ENCODE measurements at regions not wholly inside any gene's neighbourhood (a gene's known extent, or its start where the extent isn't known, plus 50 kb on each side); places are given as distances from the start of the nearest gene placed in this dataset.

- H3K9ac ChIP-seq (ENCODE audit: control insufficient read depth, extremely low read depth, insufficient read depth, low read length): no peak overlapping the region
- H3K4me3 ChIP-seq (ENCODE audit: control insufficient read depth in 2 of 3, extremely low read depth in 1 of 3, insufficient read depth in 2 of 3, low read depth in 1 of 3, low read length in 3 of 3): no peak overlapping the region
- peak overlapping the region; percentile 25 for H3K4me2 ChIP-seq (ENCODE audit: control insufficient read depth, extremely low read depth, insufficient read depth, low read depth, low read length)
- H2AFZ ChIP-seq (ENCODE audit: control insufficient read depth, low read length): no peak overlapping the region
- peak; percentile 71 for FAIRE-seq
- H3K36me3 ChIP-seq (ENCODE audit: control insufficient read depth in 2 of 2, extremely low read depth in 1 of 2, insufficient read depth in 2 of 2, low read length in 2 of 2): no peaks in the 10 kb centered on the region
- no peaks in the 10 kb centered on the region for H4K20me1 ChIP-seq (ENCODE audit: control insufficient read depth, extremely low read depth, insufficient read depth, low read length)
- no peak for DNase-seq (ENCODE audit: low read depth, low spot score)
- no peaks in the 10 kb centered on the region for H3K9me1 ChIP-seq (ENCODE audit: control insufficient read depth, extremely low read depth, insufficient read depth, low read length)
- no peaks in the 10 kb centered on the region for H3K9me3 ChIP-seq (ENCODE audit: control insufficient read depth, low read depth, low read length)
- H3K4me1 ChIP-seq (ENCODE audit: control insufficient read depth, extremely low read depth, insufficient read depth, low read length): peaks cover 34% of the 10 kb centered on the region
- TF ChIP-seq EZH2 (IDR thresholded peaks at IDR 0.05; ENCODE audit: low read length): no peak
- TF ChIP-seq, protein P1, sequence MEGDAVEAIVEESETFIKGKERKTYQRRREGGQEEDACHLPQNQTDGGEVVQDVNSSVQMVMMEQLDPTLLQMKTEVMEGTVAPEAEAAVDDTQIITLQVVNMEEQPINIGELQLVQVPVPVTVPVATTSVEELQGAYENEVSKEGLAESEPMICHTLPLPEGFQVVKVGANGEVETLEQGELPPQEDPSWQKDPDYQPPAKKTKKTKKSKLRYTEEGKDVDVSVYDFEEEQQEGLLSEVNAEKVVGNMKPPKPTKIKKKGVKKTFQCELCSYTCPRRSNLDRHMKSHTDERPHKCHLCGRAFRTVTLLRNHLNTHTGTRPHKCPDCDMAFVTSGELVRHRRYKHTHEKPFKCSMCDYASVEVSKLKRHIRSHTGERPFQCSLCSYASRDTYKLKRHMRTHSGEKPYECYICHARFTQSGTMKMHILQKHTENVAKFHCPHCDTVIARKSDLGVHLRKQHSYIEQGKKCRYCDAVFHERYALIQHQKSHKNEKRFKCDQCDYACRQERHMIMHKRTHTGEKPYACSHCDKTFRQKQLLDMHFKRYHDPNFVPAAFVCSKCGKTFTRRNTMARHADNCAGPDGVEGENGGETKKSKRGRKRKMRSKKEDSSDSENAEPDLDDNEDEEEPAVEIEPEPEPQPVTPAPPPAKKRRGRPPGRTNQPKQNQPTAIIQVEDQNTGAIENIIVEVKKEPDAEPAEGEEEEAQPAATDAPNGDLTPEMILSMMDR (optimal IDR thresholded peaks at IDR 0.05 in 1 of 3, IDR thresholded peaks at IDR 0.05 in 1 of 3, conservative IDR thresholded peaks at IDR 0.05 in 1 of 3; ENCODE audit: extremely low read depth in 1 of 3, insufficient read depth in 2 of 3, low read length in 3 of 3): no peak
- dilution Hi-C loops (cut with MboI; ENCODE audit: extremely low pct_ligation_motif_present, low sequenced_read_pairs): no loop called here
- no peaks in the 10 kb centered on the region for H3K27me3 ChIP-seq (ENCODE audit: control insufficient read depth, extremely low read depth, insufficient read depth, low read length)
- H3K27ac ChIP-seq (ENCODE audit: control insufficient read depth, insufficient read depth, low read length): peak overlapping the region; percentile 29
- H3K79me2 ChIP-seq (ENCODE audit: control insufficient read depth, insufficient read depth, low read length): no peaks in the 10 kb centered on the region
Measured at GRCh38 chr1:94636624-94637023, 95.1 kb upstream of the F3 start.

DNA sequence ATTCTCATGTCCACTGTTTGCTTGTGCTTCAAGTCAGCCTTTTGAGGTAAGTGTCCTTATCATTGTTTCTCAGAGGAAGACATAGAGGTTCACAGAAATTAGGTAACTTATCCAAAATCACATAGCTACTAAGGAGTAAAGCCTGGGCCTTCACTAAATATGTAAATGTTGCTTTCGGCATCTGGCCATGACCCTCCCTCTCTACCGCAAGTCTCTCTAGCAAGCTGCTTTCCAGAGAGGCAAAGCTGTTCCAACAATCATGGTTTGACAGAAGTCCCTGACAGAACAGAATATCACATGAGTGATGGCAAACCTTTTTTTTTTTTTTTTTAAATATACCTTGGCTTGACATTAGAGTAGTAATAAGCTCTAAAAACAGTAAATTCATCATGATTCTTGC lies 94.5 kb upstream of the F3 start:
- no peak for FAIRE-seq
- TF ChIP-seq, protein P1 (optimal IDR thresholded peaks at IDR 0.05 in 1 of 3, IDR thresholded peaks at IDR 0.05 in 1 of 3, conservative IDR thresholded peaks at IDR 0.05 in 1 of 3; ENCODE audit: extremely low read depth in 1 of 3, insufficient read depth in 2 of 3, low read length in 3 of 3): no peak
- no peak for TF ChIP-seq EZH2 (IDR thresholded peaks at IDR 0.05; ENCODE audit: low read length)
- H3K79me2 ChIP-seq (ENCODE audit: control insufficient read depth, insufficient read depth, low read length): no peaks in the 10 kb centered on the region
- dilution Hi-C loops (cut with MboI; ENCODE audit: extremely low pct_ligation_motif_present, low sequenced_read_pairs): no loop called here
- no peak overlapping the region for H3K27ac ChIP-seq (ENCODE audit: control insufficient read depth, insufficient read depth, low read length)
- no peaks in the 10 kb centered on the region for H3K9me3 ChIP-seq (ENCODE audit: control insufficient read depth, low read depth, low read length)
- H2AFZ ChIP-seq (ENCODE audit: control insufficient read depth, low read length): no peak overlapping the region
- no peaks in the 10 kb centered on the region for H3K27me3 ChIP-seq (ENCODE audit: control insufficient read depth, extremely low read depth, insufficient read depth, low read length)
- H4K20me1 ChIP-seq (ENCODE audit: control insufficient read depth, extremely low read depth, insufficient read depth, low read length): no peaks in the 10 kb centered on the region
- H3K4me3 ChIP-seq (ENCODE audit: control insufficient read depth in 2 of 3, extremely low read depth in 1 of 3, insufficient read depth in 2 of 3, low read depth in 1 of 3, low read length in 3 of 3): no peak overlapping the region
- no peak overlapping the region for H3K4me2 ChIP-seq (ENCODE audit: control insufficient read depth, extremely low read depth, insufficient read depth, low read depth, low read length)
- DNase-seq (ENCODE audit: low read depth, low spot score): no peak
- no peaks in the 10 kb centered on the region for H3K9me1 ChIP-seq (ENCODE audit: control insufficient read depth, extremely low read depth, insufficient read depth, low read length)
- H3K36me3 ChIP-seq (ENCODE audit: control insufficient read depth in 2 of 2, extremely low read depth in 1 of 2, insufficient read depth in 2 of 2, low read length in 2 of 2): no peaks in the 10 kb centered on the region
- H3K4me1 ChIP-seq (ENCODE audit: control insufficient read depth, extremely low read depth, insufficient read depth, low read length): peaks cover 29% of the 10 kb centered on the region
- no peak overlapping the region for H3K9ac ChIP-seq (ENCODE audit: control insufficient read depth, extremely low read depth, insufficient read depth, low read length)
